OCI-LY3 (cell line): ENCODE measurements at regions not wholly inside any gene's neighbourhood (a gene's known extent, or its start where the extent isn't known, plus 50 kb on each side); places are given as distances from the start of the nearest gene placed in this dataset.

Source experiments
- H2AFZ ChIP-seq: fragments of 200-600, 300-600 bp; shearing (Covaris generic); 2 replicates; pipeline ENCODE4 v1.6.0; 2014; ENCODE audit warnings: antibody characterized with exemption, low read depth, low read length
- H3K27ac ChIP-seq: fragments of 200-600, 300-600 bp; sonication (generic); 2 replicates; pipeline ENCODE4 v1.5.1; 2014; ENCODE audit warnings: mild to moderate bottlenecking, low read length, moderate library complexity, mixed read lengths
- H3K27me3 ChIP-seq: fragments of 200-600, 300-600 bp; sonication (generic); 2 replicates; pipeline ENCODE4 v1.6.1; 2014; ENCODE audit warnings: low read depth, low read length, mixed read lengths
- H3K36me3 ChIP-seq: fragments of 200-600, 300-600 bp; sonication (generic); replicated peaks from 2 replicates; pipeline ENCODE3; 2014; ENCODE audit warnings: low read depth, low read length, mixed read lengths
- H3K4me1 ChIP-seq: fragments of 300-600, 200-600 bp; sonication (generic); 2 replicates; pipeline ENCODE4 v1.6.1; 2014; ENCODE audit warnings: low read length, mixed read lengths
- H3K4me2 ChIP-seq: fragments of 200-600, 300-600 bp; sonication (generic); 2 replicates; pipeline ENCODE4 v1.6.1; 2014; ENCODE audit warnings: low read length, mixed read lengths
- H3K4me3 ChIP-seq: fragments of 300-600, 200-600 bp; sonication (generic); 2 replicates; pipeline ENCODE4 v1.5.1; 2014; ENCODE audit warnings: antibody characterized with exemption, mild to moderate bottlenecking, low read length, moderate library complexity
- H3K79me2 ChIP-seq: fragments of 300-600, 200-600 bp; shearing (Covaris generic); 2 replicates; pipeline ENCODE4 v1.6.1; 2014; ENCODE audit warnings: mild to moderate bottlenecking, low read length, mixed read lengths
- H3K9ac ChIP-seq: fragments of 300-600, 200-600 bp; shearing (Covaris generic); 2 replicates; pipeline ENCODE4 v1.6.0; 2014; ENCODE audit warnings: mild to moderate bottlenecking, low read length, moderate library complexity
- H3K9me3 ChIP-seq: fragments of 200-600, 300-600 bp; shearing (Covaris generic); 2 replicates; pipeline ENCODE4 v1.6.1; 2014; ENCODE audit warnings: low read length, mixed read lengths; ENCODE audit not compliant: insufficient read depth
- H4K20me1 ChIP-seq: fragments of 200-600, 300-600 bp; sonication (generic); 2 replicates; pipeline ENCODE4 v1.6.1; 2016; ENCODE audit warnings: low read length, mixed read lengths; ENCODE audit not compliant: insufficient read depth
- EZH2phosphoT487 ChIP-seq: fragments of 200-600 bp; shearing (Covaris generic); IDR thresholded peaks from 2 replicates; pipeline ENCODE4 v1.6.1; 2018; ENCODE audit warnings: antibody characterized with exemption, mixed run types, low read depth
- TF ChIP-seq, protein P1 (sequence below): fragments of 200-600, 300-600 bp; sonication (generic); IDR thresholded peaks from 2 replicates; pipeline ENCODE4 v1.5.1; 2014; ENCODE audit warnings: antibody characterized with exemption, low read length, low read depth

DNA sequence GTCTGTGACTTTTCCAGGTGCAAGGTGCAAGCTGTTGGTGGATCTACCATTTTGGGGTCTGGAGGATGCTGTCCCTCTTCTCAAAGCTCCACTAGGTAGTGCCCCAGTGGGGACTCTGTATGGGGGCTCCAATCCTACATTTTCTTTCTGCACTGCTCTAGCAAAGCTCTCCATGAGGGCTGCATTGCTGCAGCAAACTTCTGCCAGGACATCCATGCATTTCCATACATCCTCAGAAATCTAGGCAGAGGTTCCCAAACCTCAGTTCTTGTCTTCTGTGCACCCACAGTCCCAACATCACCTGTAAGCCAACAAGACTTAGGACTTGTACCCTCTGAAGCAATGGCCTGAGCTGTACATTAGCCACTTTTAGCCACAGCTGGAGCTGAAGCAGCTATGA, 694.5 kb upstream of the BCHE start:
- no peaks in the 10 kb centered on the region for H3K4me1 ChIP-seq
- peaks cover 6% of the 10 kb centered on the region for H3K9me3 ChIP-seq
- H3K27me3 ChIP-seq: no peaks in the 10 kb centered on the region
- no peak for TF ChIP-seq EZH2phosphoT487
- TF ChIP-seq, protein P1, sequence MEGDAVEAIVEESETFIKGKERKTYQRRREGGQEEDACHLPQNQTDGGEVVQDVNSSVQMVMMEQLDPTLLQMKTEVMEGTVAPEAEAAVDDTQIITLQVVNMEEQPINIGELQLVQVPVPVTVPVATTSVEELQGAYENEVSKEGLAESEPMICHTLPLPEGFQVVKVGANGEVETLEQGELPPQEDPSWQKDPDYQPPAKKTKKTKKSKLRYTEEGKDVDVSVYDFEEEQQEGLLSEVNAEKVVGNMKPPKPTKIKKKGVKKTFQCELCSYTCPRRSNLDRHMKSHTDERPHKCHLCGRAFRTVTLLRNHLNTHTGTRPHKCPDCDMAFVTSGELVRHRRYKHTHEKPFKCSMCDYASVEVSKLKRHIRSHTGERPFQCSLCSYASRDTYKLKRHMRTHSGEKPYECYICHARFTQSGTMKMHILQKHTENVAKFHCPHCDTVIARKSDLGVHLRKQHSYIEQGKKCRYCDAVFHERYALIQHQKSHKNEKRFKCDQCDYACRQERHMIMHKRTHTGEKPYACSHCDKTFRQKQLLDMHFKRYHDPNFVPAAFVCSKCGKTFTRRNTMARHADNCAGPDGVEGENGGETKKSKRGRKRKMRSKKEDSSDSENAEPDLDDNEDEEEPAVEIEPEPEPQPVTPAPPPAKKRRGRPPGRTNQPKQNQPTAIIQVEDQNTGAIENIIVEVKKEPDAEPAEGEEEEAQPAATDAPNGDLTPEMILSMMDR: no peak
- H3K79me2 ChIP-seq: no peaks in the 10 kb centered on the region
- H2AFZ ChIP-seq: no peak overlapping the region
- no peaks in the 10 kb centered on the region for H4K20me1 ChIP-seq
- H3K36me3 ChIP-seq: no peaks in the 10 kb centered on the region
- H3K27ac ChIP-seq: no peak overlapping the region
- no peak overlapping the region for H3K4me3 ChIP-seq
- H3K9ac ChIP-seq: no peak overlapping the region
- H3K4me2 ChIP-seq: no peak overlapping the region

DNA sequence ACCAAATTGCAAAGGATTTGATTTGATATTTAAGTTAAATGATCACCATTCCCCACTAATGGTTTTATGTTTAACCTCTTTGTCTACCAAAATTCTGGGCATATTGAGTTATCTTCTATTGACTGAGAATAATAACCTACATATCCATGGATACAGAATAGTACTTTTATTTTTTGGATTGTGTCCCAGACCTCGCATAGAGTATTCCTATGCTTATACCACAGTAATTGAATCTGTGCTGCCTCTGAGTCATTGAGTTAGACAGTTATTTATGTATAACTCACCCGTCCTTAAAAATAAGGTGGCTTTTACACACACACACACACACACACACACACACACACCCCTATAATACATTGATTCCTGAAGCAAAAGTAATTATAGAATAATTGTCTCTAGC, 690.1 kb upstream of the BCHE start:
- Histone ChIP-seq H2AFZ (no peak overlapping the region), H3K4me3 (no peak overlapping the region), H3K36me3 (no peaks in the 10 kb centered on the region), H3K27ac (no peak overlapping the region), H3K4me1 (no peaks in the 10 kb centered on the region), H4K20me1 (no peaks in the 10 kb centered on the region), H3K27me3 (no peaks in the 10 kb centered on the region), H3K79me2 (no peaks in the 10 kb centered on the region), H3K9ac (no peak overlapping the region), H3K9me3 (peaks cover 6% of the 10 kb centered on the region), H3K4me2 (no peak overlapping the region)
- TF ChIP-seq, protein P1: no peak
- no peak for TF ChIP-seq EZH2phosphoT487

DNA sequence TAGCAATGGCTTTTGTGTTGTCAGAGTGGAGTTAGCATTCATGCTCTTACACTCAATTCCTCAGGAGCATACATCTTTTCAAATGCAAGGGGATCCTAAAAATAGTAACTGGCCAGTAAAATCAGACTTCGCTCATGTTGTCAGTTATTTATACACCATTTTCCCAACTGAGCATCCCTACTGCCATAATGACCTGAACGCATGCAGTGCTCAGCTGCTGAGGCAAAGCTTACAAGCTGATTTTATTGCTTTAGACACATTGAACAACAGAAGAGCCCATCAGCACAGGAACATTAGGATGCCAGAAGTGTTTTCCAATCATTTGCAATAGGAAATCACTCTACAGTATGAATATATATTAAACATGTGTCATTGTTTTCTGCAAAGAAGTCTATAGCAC, 689.7 kb upstream of the BCHE start:
- no peaks in the 10 kb centered on the region for H4K20me1 ChIP-seq
- H3K4me1 ChIP-seq: no peaks in the 10 kb centered on the region
- TF ChIP-seq EZH2phosphoT487: no peak
- TF ChIP-seq, protein P1: no peak
- no peak overlapping the region for H3K27ac ChIP-seq
- no peaks in the 10 kb centered on the region for H3K27me3 ChIP-seq
- H3K4me3 ChIP-seq: no peak overlapping the region
- H3K4me2 ChIP-seq: no peak overlapping the region
- peaks cover 6% of the 10 kb centered on the region for H3K9me3 ChIP-seq
- H3K36me3 ChIP-seq: no peaks in the 10 kb centered on the region
- H2AFZ ChIP-seq: no peak overlapping the region
- H3K79me2 ChIP-seq: no peaks in the 10 kb centered on the region
- no peak overlapping the region for H3K9ac ChIP-seq

DNA sequence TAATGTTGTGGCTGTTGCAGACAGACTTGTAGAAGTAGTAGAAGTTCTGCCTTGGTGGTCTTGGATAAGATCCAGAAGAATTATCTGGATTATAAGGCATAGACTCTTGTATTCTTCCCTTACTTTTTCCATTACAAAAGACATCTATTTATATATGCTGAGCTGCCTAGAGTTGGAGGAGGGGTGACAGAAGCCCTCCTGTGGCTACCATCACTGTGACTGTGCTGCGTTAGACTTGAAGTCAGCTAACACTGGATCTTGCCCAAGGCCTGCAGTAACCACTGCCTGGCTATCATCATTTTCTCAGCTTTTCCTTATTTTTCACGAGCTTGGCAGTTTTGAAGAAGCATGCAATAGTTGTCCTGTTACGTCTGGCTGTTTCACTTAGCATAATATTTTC, 684.8 kb upstream of the BCHE start:
- no peaks in the 10 kb centered on the region for H3K9me3 ChIP-seq
- no peaks in the 10 kb centered on the region for H3K79me2 ChIP-seq
- H3K27me3 ChIP-seq: no peaks in the 10 kb centered on the region
- H3K9ac ChIP-seq: no peak overlapping the region
- no peak overlapping the region for H3K4me3 ChIP-seq
- no peak overlapping the region for H2AFZ ChIP-seq
- no peak overlapping the region for H3K4me2 ChIP-seq
- no peak overlapping the region for H3K27ac ChIP-seq
- no peaks in the 10 kb centered on the region for H3K36me3 ChIP-seq
- no peaks in the 10 kb centered on the region for H3K4me1 ChIP-seq
- TF ChIP-seq, protein P1: no peak
- no peak for TF ChIP-seq EZH2phosphoT487
- no peaks in the 10 kb centered on the region for H4K20me1 ChIP-seq
